Posterior cingulate gyrus (tissue), 11 donors: ENCODE measurements at regions not wholly inside any gene's neighbourhood (a gene's known extent, or its start where the extent isn't known, plus 50 kb on each side); places are given as distances from the start of the nearest gene placed in this dataset.

ENCODE experiments used
- DNase-seq, 10 donors: peaks; one replicate each; pipeline versions ENCODE4 v3.0.0 to v3.0.0-alpha.2; 2020 to 2021; ENCODE audit warnings: mixed read lengths in 3 of 10
- intact Hi-C: fragments of 100-400 bp; cut with DNase I; formaldehyde crosslinking; loops from one replicate; pipeline ENCODE4 v1.15.1; 2023

- DNase-seq, result no peak
- intact Hi-C loops, result no loop called here
Observed at GRCh38 chr15:69893086-69893485, 204.6 kb downstream of the TLE3 start.

GRCh38 chr15:69893863-69894262 is 203.9 kb downstream of the TLE3 start:
- intact Hi-C loops, result loop anchor here (2.0 kb wide), 1 partner anchor 217 kb away; no protein-coding TSS in a partner anchor
- peak in 9 of 10 donors; percentile 37 to 94 (median 65) for DNase-seq

GRCh38 chr15:69895202-69895601 is 202.5 kb downstream of the TLE3 start:
- DNase-seq, result no peak
- intact Hi-C loops, result loop anchor here (2.0 kb wide), 1 partner anchor 216 kb away; no protein-coding TSS in a partner anchor

GRCh38 chr15:69896606-69897005 is 201.1 kb downstream of the TLE3 start:
- intact Hi-C loops, result no loop called here
- DNase-seq, result no peak

GRCh38 chr15:69897061-69897460 is 200.7 kb downstream of the TLE3 start:
- DNase-seq, result no peak
- intact Hi-C loops, result no loop called here

GRCh38 chr15:69897471-69898237 is 200.1 kb downstream of the TLE3 start:
- intact Hi-C loops, result loop anchor here (2.0 kb wide), 1 partner anchor 33 kb away; no protein-coding TSS in a partner anchor

GRCh38 chr15:69898243-69898642 is 199.5 kb downstream of the TLE3 start:
- DNase-seq, result no peak
- intact Hi-C loops, result loop anchor here (2.0 kb wide), 1 partner anchor 33 kb away; no protein-coding TSS in a partner anchor

More at GRCh38 chr15:69897471-69898237, 200.1 kb downstream of the TLE3 start:
- no peak for DNase-seq

GRCh38 chr15:69902414-69903062 is 195.2 kb downstream of the TLE3 start:
- no peak for DNase-seq
- intact Hi-C loops, result no loop called here

GRCh38 chr15:69903470-69904469 is 193.9 kb downstream of the TLE3 start:
- intact Hi-C loops, result no loop called here
- DNase-seq, result no peak

GRCh38 chr15:69906256-69907185 is 191.2 kb downstream of the TLE3 start:
- DNase-seq, result no peak
- intact Hi-C loops, result no loop called here

GRCh38 chr15:69908060-69908459 is 189.7 kb downstream of the TLE3 start:
- no peak for DNase-seq
- intact Hi-C loops, result no loop called here

GRCh38 chr15:69908590-69909420 is 188.9 kb downstream of the TLE3 start:
- intact Hi-C loops, result no loop called here
- DNase-seq, result no peak

GRCh38 chr15:69909719-69910444 is 187.8 kb downstream of the TLE3 start:
- intact Hi-C loops, result no loop called here
- no peak for DNase-seq

- intact Hi-C loops, result no loop called here
- no peak for DNase-seq
Observed at GRCh38 chr15:69910514-69910913, 187.2 kb downstream of the TLE3 start.

- intact Hi-C loops, result no loop called here
- no peak for DNase-seq
Observed at GRCh38 chr15:69912116-69912515, 185.6 kb downstream of the TLE3 start.

GRCh38 chr15:69914040-69914439 is 183.7 kb downstream of the TLE3 start:
- intact Hi-C loops, result no loop called here
- DNase-seq, result no peak

- DNase-seq, result no peak
Observed at GRCh38 chr15:69914960-69915359, 182.8 kb downstream of the TLE3 start.

More at GRCh38 chr15:69914960-69915359, 182.8 kb downstream of the TLE3 start:
- intact Hi-C loops, result no loop called here
